Right lung (tissue), 2 donors: ENCODE measurements at regions not wholly inside any gene's neighbourhood (a gene's known extent, or its start where the extent isn't known, plus 50 kb on each side); places are given as distances from the start of the nearest gene placed in this dataset.

ENCODE experiments used
- DNase-seq, 2 donors: peaks; one replicate each; pipeline ENCODE4 v3.0.0-alpha.2; 2013

DNA sequence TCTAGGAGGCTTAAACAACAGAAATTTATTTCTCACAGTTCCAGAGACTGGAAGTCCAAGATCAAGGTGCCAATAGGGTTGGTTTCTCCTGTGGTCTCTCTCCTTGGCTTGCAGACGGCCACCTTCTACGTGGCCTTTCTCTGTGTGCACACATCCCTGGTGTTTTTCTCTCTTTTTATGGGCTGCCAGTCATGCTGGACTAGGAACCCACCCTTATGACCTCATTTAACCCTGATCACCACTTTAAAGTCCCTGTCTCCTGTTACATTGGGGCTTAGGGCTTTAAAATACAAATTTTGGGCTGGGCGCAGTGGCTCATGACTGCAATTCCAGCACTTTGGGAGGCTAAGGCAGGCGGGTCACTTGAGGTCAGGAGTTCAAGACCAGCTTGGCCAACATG is 157.1 kb downstream of the TLE1 start:
- no peak for DNase-seq

DNA sequence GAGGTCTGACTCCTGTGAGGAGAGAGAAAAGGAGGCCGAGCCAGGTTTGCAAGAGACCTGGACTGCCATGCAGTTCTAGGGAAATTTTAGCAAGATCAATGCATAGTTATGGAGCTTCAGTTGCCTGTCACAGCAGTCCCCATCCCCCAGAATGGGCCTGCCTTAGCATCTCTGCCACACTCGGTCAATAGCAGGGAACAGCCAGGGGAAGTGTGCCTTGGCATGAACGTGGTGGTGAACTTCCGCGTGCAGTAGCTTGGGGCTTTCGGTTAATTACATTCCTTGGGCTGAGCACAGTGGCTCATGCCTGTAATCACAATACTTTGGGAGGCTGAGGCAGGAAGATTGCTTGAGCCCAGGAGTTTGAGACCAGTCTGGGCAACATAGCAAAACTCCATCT is 157.8 kb downstream of the TLE1 start:
- DNase-seq, result no peak

DNA sequence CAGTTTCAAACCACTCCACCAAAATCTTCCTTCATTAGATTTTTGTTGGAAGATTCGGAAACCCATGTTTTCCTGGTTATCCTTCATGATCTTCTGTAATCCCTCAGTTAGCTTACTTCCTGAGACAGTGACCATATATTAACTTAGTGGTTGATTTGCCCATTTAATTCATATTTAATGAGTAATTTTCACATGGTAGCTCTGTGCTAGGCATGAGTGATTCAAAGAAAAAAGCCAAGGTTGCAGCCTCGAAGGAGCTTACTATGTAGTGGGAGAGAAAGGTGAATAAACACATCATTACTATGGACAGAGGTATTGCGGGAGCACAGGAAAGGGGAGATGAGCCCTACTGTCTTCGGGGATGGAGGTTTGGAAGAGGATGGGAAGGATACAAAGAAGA is 158.5 kb downstream of the TLE1 start:
- DNase-seq, result no peak

DNA sequence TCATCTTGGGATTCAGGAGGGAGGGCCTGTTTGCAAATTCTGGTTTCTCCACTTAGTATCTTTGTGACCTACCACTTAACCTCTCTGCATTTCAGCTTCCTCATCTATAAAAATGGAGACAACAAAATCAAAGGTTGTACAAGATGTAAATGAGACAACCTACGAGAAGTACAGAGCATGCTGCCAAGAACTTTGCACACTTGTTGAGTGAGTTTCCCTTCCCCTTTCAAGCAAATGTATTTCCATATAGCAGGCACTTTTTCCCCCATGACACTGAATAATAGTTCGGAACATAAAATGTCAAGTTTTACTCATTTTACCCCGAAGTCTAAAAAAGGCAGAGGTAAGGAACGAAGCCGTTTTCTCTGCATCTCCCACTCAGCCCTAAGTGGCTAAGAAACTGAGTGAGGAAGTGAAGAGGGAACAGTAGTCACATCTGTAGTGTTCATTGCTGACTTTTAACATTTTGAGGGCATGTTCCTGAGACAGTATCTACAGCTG is 159.0 kb downstream of the TLE1 start:
- DNase-seq, result no peak

DNA sequence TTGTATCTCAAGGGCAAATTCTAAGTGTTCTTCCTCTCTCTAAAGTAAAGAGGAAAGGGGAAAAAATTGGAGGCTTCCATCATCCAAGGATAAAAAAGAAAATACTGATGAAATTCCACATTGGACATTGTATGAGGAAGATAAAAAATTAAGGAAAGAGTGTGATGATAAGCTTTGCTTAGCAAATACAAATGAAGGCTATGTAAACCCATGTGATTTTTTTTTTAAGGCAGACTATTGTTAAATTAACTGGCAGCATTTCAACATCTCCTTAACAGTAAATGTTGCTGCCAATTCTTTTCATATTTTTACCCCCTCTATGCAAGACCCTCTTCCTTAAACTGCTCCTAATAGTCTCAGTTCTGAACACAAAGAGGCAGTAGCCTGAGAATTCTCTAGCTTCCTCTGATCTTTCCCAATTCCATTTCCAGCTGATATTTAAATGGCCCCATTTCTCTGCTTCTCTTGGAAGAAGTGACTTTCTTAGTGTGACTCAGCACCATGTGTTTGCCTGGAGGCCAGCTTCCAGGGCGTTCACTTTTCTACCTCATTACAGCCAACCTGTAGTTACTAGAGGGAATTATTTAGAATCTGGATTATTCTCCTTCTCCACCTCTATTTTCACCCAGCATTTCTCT is 159.7 kb downstream of the TLE1 start:
- DNase-seq, result no peak

DNA sequence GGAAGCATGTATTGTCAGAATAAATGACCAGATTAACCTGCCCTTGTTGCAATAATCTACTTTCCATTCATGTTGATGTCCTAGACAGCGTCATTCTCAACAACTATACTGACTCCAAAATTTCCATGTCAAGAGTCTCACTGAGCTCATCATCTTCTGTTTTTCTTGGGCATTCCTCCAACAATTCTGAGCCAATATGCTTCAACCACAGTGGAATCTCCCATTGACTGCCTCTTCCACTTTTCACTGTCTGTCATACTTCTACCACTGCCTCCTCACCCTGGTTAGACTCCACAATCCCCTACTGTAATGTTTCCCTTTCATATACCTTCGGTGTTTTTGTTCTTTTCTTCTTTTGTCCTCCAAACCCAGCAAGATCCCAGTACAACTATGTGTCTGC is 162.8 kb downstream of the TLE1 start:
- no peak for DNase-seq

DNA sequence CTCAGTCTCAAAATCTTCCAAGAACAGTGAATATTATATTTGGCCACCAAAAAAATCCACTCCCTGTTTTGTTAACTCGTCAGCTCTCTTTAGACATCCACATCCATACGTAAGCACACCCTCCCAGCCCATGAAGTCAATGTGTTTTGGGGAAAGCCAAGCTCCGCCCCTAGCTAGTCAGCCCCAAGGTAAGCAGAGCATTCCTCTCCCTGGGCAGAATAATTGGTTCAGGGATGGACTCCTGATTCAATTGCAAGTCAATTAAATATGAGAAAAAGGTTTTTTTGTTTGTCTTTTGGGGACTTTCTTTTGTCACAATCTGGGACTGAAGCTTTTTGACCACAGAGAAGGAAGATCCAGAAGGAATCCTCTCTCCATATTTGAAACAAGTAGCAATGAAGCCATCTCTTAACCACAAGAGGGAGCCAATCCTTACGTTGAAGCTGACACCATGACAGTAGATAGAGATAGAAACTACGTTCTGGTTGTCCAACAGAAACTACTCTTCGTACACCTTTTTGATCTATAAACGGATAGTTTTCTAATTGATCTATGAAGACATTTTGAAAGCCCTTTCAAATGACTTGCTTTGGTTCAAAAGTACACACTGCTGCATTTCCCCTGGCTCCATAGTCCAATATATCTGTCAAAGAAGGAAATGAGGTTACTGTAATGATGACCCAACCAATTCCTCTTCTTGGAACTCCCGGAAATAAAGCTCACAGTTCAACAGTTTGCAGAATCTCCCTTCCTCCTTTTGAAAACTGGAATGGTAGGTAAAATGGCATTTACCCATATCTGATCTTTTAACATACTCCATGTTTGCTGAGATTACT is 166.4 kb downstream of the TLE1 start:
- no peak for DNase-seq

DNA sequence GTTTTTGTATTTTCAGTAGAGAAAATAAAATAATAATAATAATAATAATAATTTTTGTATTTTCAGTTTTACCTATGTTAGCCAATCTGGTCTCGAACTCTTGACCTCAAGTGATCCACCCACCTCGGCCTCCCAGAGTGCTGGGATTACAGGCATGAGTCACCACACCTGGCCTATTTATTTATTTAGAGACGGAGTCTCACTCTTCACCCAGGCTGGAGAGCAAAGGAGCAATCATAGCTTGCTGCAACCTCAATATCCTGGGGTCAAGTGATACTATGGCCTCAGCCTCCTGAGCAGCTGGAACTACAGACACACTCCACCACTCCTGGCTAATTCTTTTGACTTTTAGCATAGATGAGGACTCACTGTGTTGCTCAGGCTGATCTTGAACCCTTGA is 167.5 kb downstream of the TLE1 start:
- no peak for DNase-seq

DNA sequence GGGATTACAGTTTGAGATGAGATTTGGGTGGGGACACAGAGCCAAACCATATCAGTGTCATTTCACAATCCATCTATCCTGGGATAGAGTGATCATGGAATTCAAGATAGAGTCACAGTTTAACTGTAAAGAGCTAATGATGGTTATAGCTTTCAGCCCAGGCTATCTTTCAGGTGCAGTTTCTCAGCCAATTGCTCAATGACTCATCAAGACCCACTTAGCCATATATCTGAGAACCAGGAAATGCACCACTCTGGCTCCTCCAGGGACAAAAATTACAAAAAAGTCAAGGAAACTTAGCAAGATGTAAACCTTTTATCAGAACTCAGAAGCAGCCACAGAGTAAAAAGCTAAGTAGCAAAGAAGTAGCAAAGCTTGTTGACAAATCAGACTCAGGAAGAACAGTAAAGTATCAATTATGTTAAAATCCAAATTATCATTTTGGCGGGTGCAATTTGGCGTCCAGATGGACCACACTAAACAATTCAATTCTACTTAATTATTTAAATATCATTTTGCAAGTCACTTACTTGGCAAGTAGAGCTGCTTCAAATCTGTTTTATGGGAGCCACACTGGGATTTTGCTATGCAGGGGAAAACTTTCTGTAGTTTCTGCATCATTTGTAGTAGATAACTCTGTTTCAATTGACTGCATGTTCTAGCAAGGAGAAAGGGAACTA is 169.4 kb downstream of the TLE1 start:
- DNase-seq, result no peak

DNA sequence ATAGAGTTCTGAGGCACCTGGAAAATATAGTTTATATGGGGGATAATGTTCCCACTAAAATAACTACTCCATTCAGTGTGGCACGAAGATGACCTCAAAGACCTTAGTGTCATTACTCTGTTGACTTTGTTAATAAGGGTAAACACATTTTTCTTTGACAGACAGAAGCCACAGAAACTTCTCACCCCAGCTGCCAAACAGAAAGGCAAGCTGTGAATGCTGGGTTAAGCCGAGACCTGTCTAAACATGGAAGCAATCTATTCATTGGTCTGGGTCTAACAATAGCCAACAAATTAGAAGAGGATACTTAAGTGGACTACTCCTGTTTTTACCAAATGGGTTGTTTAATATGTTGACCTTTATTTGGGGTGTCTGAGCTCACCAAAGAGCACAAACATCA is 171.4 kb downstream of the TLE1 start:
- DNase-seq, result no peak

DNA sequence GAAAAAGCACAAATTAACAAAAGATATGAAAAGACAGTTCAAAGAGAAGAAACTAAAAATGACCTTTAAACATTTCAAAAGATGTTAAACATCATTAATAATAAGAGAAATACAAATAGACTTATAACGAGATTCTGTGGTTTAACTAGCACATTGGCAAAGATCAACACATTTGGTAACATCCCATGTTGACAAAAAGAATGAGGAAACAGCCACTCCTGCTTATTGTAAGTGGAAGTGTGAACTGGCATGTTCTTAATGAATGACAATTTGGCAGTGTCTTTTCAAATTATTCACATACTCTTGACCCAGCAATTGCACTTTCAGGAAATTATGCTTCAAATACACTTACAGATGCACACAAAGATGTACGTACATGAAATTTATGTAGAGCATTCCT is 176.3 kb downstream of the TLE1 start:
- no peak for DNase-seq

DNA sequence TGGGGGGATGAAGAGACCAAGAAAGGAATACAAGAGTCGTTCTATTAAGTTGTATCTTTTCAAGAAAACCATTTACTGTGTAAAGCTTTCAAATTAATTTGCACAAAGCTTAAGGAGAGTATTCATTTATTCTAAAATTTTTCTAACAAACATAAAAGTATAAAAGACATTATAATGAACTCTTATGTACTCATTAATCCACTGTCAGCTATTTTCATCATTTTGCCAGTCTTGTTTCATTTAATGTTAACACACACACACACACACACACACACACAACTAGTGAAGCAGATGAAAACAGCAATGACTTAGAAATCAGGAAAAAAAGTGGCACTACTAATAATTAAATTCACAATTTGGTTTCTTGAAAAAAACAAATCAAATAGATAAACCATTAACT is 176.7 kb downstream of the TLE1 start:
- DNase-seq, result no peak

DNA sequence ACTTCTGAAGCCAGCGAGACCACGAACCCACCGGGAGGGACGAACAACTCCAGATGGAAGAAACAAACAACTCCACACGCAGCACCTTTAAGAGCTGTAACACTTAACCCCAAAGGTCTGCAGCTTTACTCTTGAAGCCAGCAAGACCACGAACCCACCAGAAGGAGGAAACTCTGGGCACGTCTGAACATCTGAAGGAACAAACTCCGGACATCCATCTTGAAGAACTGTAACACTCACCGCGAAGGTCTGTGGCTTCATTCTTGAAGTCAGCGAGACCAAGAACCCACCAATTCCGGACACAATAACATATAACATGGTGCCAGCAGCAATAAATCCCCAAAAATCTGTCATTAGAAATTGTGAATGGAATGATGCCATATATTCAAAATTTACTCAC is 180.9 kb downstream of the TLE1 start:
- no peak for DNase-seq

DNA sequence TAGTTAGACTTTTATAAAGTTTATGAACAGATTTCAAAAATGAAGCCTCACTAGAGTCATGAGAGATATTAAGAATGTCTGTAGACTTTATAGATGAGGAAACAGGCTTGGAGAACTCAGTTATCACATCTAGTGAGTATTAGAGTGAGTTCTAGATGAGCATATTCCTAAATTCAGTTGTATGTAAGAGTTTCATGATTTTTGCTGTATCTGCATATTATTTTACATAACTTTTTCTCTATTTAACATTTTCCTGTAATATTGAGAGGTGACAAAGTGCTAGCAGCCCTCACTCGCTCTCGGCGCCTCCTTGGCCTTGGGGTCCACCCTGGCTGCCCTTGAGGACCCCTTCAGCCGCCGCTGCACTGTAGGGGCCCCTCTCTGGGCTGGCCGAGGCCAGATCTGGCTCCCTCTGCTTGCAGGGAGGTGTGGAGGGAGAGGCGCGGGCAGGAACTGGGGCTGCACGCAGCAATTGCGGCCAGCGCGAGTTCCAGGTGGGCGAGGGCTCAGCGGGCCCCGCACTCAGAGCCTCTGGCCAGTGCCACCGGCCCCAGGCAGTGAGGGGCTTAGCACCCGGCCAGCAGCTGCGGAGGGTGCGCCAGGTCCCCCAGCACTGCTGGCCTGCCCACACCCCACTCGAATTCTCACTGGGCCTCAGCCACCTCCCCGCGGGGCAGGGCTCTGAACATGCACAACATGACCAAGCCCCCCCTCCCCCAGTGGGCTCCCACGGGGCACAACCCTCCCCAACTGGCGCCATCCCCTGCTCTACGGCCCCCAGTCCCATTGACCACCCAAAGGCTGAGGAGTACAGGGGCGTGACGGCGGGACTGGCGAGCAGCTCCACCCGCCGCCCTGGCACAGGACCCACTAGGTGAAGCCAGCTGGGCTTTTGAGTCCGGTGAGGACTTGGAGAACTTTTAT is 182.1 kb downstream of the TLE1 start:
- no peak for DNase-seq

DNA sequence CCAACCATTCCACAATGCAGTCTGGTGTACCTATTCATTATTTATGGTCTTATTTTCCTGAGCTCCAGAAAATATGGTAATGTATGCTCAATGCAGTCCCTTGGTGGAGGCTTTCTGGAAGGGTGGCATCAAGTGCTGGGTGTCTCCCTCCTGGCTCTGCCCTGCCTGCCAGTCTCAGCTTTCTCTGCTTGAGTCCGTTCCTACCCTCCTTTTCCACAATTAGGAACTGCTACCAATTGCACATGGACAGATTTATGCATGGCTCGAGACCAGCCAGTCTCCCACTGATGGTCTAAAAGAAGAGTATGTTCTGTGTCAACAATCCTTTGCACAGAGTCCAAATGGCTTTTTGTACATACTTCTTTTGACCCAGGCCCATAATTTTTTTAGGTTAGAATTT is 189.8 kb downstream of the TLE1 start:
- DNase-seq, result no peak

DNA sequence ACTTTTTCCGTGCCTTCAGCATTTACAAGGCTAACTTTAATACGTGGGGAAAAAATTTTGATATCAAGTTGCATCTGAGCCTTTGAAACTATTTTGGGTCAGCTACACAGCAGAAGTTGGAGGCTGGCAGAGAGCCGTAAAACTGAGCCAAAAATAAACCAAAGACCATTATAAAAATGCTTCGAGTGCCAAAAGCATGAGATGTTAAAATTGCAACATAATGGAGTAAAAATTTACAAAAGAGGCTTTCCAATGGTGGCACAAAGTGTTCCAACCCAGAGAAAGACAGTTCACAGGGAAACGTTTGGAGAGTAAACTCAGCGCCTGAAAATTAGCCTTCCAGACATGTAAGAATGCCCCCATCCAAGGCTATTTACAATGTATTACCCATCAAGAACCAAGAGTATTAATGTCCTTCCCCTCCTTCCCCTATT is 190.3 kb downstream of the TLE1 start:
- DNase-seq, result peak; percentile 35 to 40

DNA sequence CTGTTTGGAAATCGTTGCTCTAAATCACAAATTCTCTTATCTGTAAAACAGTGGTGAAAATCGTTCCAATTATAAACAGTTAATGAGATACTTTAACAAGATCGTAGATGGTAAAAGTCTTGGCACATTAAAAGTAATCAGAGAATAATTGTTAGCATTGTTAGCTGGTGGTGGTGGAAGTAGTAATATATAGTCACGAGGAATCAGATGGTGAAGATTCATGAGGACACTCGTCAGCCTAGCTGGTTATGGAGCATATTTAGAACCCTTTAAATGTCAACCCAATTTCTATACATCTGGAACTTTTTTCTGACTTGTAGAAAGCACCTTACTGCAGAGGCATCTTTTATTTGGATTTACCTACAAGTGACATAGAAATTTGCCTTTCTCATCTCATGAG is 190.8 kb downstream of the TLE1 start:
- no peak for DNase-seq

DNA sequence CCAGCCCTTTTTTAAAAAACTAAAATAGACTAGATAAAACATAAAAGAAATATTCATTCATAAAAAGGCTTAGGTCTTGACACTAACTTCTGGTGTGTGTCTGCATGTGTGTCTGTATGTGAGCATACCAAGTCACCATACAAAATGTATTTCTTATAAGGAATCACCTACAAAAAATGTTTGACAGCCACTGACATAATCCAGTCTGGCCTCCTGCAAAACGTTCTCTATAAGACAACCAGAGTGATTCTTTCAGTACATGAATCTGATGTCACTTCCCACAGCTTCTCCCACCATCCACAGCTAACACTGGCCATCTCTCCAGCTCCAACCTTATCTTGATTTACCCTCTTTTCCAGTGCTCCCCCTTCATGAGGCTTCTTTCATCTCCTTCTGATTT is 192.3 kb downstream of the TLE1 start:
- no peak for DNase-seq

DNA sequence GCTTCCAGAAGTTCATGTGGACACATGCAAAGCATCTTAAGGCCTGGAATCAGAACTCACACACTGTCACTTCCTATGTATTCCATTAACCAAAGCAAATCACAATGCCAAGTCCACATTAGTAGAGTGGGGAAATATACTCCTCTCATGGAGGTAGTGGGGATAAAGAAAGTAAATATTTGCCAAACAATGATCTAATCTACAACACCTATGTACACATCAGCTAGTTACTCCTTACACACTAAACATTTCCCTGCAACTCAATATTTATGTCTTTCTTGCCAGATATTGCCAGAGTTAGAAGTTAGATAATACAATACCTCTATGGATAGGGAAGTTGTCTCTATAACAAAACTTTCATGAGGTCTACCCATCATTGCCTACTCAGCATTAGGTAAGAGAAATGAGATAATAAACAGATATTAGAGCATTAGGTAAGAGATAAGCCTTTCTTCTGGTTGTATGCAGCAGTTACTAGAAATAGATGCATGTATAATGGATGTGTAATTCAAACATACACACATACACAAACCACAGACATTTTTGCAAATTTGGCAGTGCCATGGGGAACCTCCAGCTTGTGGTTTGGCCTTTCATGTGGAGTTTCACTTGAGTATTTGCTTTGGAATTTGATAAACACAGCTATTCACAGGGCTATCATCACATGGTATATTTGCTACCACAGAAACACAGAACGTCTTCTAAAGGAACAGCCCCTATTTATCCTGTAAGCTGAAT is 196.5 kb downstream of the TLE1 start:
- no peak for DNase-seq

DNA sequence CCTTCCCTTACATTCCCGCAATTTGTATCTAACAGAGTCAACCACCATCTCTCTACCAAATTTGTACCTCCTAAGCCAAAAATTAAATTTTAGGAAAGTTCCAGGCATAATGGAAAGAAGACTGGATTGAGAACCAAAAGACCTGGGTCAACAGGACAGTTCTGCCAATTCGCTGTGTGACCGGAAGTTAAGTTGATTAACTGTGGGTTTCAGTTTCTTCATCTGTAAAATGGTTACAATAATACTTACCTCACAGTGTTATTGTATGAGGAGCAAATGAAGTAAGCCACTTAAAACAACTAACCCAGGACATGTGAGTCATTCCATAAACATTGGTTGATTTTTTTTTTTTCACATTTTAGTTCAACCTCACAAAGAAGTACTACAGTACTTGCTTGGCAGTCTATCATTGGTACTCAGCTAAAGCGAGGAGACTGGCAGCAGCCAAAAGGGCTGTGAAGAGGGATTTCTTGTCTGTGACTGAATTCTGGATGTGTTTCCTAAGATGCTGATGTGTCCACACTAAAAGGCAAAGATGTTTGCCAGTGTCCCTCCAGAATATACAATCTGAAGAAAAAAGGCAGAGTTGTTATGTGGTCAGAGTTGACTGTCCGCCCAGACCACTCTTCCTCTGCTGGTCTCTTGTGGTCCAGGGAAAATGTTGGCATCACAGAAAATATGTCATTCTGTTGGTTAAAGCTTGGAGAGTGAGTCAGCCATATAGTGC is 198.6 kb downstream of the TLE1 start:
- no peak for DNase-seq
